SK-N-SH treated with all-trans-retinoic acid at 6 μM for 48 hours (cell line): ENCODE measurements at regions not wholly inside any gene's neighbourhood (a gene's known extent, or its start where the extent isn't known, plus 50 kb on each side); places are given as distances from the start of the nearest gene placed in this dataset.

Experiments used
- ATAC-seq: fragments of 200-7000 bp; cut with Tn5 transposase; 3 replicates; pipeline ENCODE4 v1.9.1; 2020; ENCODE audit warnings: mild to moderate bottlenecking, moderate library complexity
- ARNTL ChIP-seq: fragments of 450-650 bp; formaldehyde crosslinking; IDR thresholded peaks from 2 replicates; pipeline ENCODE4 v1.5.0; 2020; ENCODE audit warnings: low read depth, mild to moderate bottlenecking, moderate library complexity, borderline replicate concordance
- BACH2 ChIP-seq: fragments of 250-450 bp; sonication (Bioruptor Pico); IDR thresholded peaks from 2 replicates; pipeline ENCODE4 v1.9.0; 2021; ENCODE audit warnings: mild to moderate bottlenecking, borderline replicate concordance
- CSDC2 ChIP-seq: fragments of 250-450 bp; sonication (Bioruptor Pico); IDR thresholded peaks from 2 replicates; pipeline ENCODE4 v1.5.0; 2020; ENCODE audit warnings: mild to moderate bottlenecking, moderate library complexity
- ESRRG ChIP-seq: fragments of 250-450 bp; sonication (Bioruptor Pico); IDR thresholded peaks from 2 replicates; pipeline ENCODE4 v1.6.1; 2021; ENCODE audit warnings: mild to moderate bottlenecking
- GLIS3 ChIP-seq: fragments of 250-450 bp; sonication (Bioruptor Pico); IDR thresholded peaks from 2 replicates; pipeline ENCODE4 v1.5.0; 2020; ENCODE audit warnings: mild to moderate bottlenecking, moderate library complexity
- OSR1 ChIP-seq: fragments of 250-450 bp; sonication (Bioruptor Pico); IDR thresholded peaks from 2 replicates; pipeline ENCODE4 v1.8.0; 2022; ENCODE audit warnings: moderate library complexity, mild to moderate bottlenecking, inconsistent platforms
- PATZ1 ChIP-seq: fragments of 250-450 bp; sonication (Bioruptor Pico); IDR thresholded peaks from 2 replicates; pipeline ENCODE4 v1.8.0; 2020; ENCODE audit warnings: mild to moderate bottlenecking, moderate library complexity, borderline replicate concordance
- PPARA ChIP-seq: fragments of 250-450 bp; sonication (Bioruptor Pico); IDR thresholded peaks from 2 replicates; pipeline ENCODE4 v1.5.0; 2020; ENCODE audit warnings: mild to moderate bottlenecking, borderline replicate concordance
- RARB ChIP-seq: fragments of 250-450 bp; sonication (Bioruptor Pico); IDR thresholded peaks from 2 replicates; pipeline ENCODE4 v1.8.0; 2021; ENCODE audit warnings: mild to moderate bottlenecking, moderate library complexity
- TCF4 ChIP-seq: fragments of 250-450 bp; sonication (Bioruptor Pico); IDR thresholded peaks from 2 replicates; pipeline ENCODE4 v1.8.0; 2021; ENCODE audit warnings: mild to moderate bottlenecking, moderate library complexity, borderline replicate concordance
- TOX ChIP-seq: fragments of 250-450 bp; sonication (Bioruptor Pico); IDR thresholded peaks from 2 replicates; pipeline ENCODE4 v1.8.0; 2021; ENCODE audit warnings: mild to moderate bottlenecking, moderate library complexity, borderline replicate concordance
- ZC3H10 ChIP-seq: fragments of 250-450 bp; sonication (Bioruptor Pico); IDR thresholded peaks from 2 replicates; pipeline ENCODE4 v1.5.1; 2021; ENCODE audit warnings: mild to moderate bottlenecking, moderate library complexity
- ZFP3 ChIP-seq: fragments of 250-450 bp; sonication (Bioruptor Pico); IDR thresholded peaks from 2 replicates; pipeline ENCODE4 v1.5.0; 2020; ENCODE audit warnings: mild to moderate bottlenecking, moderate library complexity
- ZFP30 ChIP-seq: fragments of 450-650 bp; formaldehyde crosslinking; IDR thresholded peaks from 2 replicates; pipeline ENCODE4 v1.5.0; 2022; ENCODE audit warnings: mild to moderate bottlenecking, moderate library complexity
- ZNF565 ChIP-seq: fragments of 450-650 bp; formaldehyde crosslinking; conservative IDR thresholded peaks from 2 replicates; pipeline ENCODE4 v1.5.0; 2020; ENCODE audit warnings: low read depth, mild to moderate bottlenecking, moderate library complexity
- TF ChIP-seq, protein P1 (sequence below): fragments of 250-450 bp; sonication (Bioruptor Pico); IDR thresholded peaks from 2 replicates; pipeline ENCODE4 v1.5.0; 2020; ENCODE audit warnings: mild to moderate bottlenecking, moderate library complexity
- TF ChIP-seq, protein P2 (sequence below): fragments of 250-450 bp; sonication (Bioruptor Pico); IDR thresholded peaks from 2 replicates; pipeline ENCODE4 v1.5.1; 2020; ENCODE audit warnings: low read depth, mild to moderate bottlenecking, moderate library complexity
- TF ChIP-seq, protein P3 (sequence below): fragments of 250-450 bp; sonication (Bioruptor Pico); IDR thresholded peaks from 2 replicates; pipeline ENCODE4 v1.5.1; 2021; ENCODE audit warnings: mild to moderate bottlenecking, moderate library complexity

DNA sequence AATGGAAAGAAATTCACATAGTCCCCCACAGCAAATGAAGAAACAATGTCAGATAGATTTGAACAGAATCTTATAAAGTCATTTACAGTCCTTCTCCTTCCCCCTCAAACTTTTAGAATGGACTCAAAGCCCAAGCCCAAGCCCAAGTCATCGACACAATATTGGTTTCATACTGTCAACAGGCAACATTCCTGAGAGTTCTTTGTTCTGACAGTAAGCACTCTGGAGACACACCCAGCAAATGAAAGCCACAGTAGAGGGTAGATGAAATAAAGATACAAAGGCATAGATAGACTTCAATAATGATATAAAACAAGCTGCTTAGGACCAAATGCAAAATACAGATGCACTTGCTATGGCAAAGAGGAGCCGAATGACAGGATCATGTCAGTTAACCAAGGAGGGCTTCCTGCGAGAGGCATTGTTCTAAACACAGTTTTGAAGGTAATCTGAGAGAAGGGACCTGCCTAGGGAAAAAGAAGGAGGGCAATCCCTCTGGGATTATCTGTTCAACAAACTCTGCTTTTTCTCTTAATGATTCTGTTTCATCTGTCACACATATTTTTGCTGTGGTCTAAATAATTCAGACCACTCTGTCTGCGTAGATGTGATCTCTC lies 97.1 kb upstream of the MAP4K3 start:
- TF ChIP-seq BACH2 (CRISPR knock-in tag), result no peak
- TF ChIP-seq PPARA (CRISPR knock-in tag), result no peak
- TF ChIP-seq CSDC2 (CRISPR knock-in tag), result no peak
- no peak for TF ChIP-seq ZNF565
- no peak for TF ChIP-seq OSR1 (CRISPR knock-in tag)
- no peak for TF ChIP-seq ZC3H10 (CRISPR knock-in tag)
- TF ChIP-seq RARB (CRISPR knock-in tag), result no peak
- TF ChIP-seq ZFP3 (CRISPR knock-in tag), result no peak
- TF ChIP-seq GLIS3 (CRISPR knock-in tag), result no peak
- no peak for TF ChIP-seq TCF4 (CRISPR knock-in tag)
- TF ChIP-seq, all 23 proteins: peak for 0
- ATAC-seq, result no peak

GRCh38 chr2:39535636-39536185 lies 98.6 kb upstream of the MAP4K3 start:
- TF ChIP-seq GLIS3 (CRISPR knock-in tag) (no peak), TOX (no peak), ARNTL (CRISPR knock-in tag) (no peak), ZFP3 (CRISPR knock-in tag) (no peak), CSDC2 (CRISPR knock-in tag) (no peak), PPARA (CRISPR knock-in tag) (no peak), ZFP30 (CRISPR knock-in tag) (no peak)
- TF ChIP-seq, protein P1, sequence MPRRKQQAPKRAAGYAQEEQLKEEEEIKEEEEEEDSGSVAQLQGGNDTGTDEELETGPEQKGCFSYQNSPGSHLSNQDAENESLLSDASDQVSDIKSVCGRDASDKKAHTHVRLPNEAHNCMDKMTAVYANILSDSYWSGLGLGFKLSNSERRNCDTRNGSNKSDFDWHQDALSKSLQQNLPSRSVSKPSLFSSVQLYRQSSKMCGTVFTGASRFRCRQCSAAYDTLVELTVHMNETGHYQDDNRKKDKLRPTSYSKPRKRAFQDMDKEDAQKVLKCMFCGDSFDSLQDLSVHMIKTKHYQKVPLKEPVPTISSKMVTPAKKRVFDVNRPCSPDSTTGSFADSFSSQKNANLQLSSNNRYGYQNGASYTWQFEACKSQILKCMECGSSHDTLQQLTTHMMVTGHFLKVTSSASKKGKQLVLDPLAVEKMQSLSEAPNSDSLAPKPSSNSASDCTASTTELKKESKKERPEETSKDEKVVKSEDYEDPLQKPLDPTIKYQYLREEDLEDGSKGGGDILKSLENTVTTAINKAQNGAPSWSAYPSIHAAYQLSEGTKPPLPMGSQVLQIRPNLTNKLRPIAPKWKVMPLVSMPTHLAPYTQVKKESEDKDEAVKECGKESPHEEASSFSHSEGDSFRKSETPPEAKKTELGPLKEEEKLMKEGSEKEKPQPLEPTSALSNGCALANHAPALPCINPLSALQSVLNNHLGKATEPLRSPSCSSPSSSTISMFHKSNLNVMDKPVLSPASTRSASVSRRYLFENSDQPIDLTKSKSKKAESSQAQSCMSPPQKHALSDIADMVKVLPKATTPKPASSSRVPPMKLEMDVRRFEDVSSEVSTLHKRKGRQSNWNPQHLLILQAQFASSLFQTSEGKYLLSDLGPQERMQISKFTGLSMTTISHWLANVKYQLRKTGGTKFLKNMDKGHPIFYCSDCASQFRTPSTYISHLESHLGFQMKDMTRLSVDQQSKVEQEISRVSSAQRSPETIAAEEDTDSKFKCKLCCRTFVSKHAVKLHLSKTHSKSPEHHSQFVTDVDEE, result no peak
- TF ChIP-seq, protein P2, sequence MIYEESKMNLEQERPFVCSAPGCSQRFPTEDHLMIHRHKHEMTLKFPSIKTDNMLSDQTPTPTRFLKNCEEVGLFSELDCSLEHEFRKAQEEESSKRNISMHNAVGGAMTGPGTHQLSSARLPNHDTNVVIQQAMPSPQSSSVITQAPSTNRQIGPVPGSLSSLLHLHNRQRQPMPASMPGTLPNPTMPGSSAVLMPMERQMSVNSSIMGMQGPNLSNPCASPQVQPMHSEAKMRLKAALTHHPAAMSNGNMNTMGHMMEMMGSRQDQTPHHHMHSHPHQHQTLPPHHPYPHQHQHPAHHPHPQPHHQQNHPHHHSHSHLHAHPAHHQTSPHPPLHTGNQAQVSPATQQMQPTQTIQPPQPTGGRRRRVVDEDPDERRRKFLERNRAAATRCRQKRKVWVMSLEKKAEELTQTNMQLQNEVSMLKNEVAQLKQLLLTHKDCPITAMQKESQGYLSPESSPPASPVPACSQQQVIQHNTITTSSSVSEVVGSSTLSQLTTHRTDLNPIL, result no peak
- TF ChIP-seq, protein P3, sequence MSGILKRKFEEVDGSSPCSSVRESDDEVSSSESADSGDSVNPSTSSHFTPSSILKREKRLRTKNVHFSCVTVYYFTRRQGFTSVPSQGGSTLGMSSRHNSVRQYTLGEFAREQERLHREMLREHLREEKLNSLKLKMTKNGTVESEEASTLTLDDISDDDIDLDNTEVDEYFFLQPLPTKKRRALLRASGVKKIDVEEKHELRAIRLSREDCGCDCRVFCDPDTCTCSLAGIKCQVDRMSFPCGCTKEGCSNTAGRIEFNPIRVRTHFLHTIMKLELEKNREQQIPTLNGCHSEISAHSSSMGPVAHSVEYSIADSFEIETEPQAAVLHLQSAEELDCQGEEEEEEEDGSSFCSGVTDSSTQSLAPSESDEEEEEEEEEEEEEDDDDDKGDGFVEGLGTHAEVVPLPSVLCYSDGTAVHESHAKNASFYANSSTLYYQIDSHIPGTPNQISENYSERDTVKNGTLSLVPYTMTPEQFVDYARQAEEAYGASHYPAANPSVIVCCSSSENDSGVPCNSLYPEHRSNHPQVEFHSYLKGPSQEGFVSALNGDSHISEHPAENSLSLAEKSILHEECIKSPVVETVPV (CRISPR knock-in tag), result no peak
- ATAC-seq, result no peak

GRCh38 chr2:39537150-39537549 lies 100.1 kb upstream of the MAP4K3 start:
- TF ChIP-seq, protein P3 (CRISPR knock-in tag), result no peak
- TF ChIP-seq PPARA (CRISPR knock-in tag), result no peak
- ATAC-seq, result no peak

GRCh38 chr2:39538718-39539117 lies 101.6 kb upstream of the MAP4K3 start:
- TF ChIP-seq ZNF565 (no peak), PPARA (CRISPR knock-in tag) (no peak), PATZ1 (CRISPR knock-in tag) (no peak), ZFP3 (CRISPR knock-in tag) (no peak), ESRRG (CRISPR knock-in tag) (no peak), ARNTL (CRISPR knock-in tag) (no peak)
- TF ChIP-seq, protein P1, result no peak
- TF ChIP-seq, protein P3 (CRISPR knock-in tag), result no peak
- TF ChIP-seq, all 23 proteins: peak for 0
- no peak for ATAC-seq
